ENCODE measurements at regions not wholly inside any gene's neighbourhood (a gene's known extent, or its start where the extent isn't known, plus 50 kb on each side); places are given as distances from the start of the nearest gene placed in this dataset.

- no peak overlapping the region for H3K4me3 ChIP-seq (ENCODE audit: low read depth, low read length)
Measured at GRCh38 chr3:82815417-82816058, 1054.1 kb upstream of the GBE1 start.

DNA sequence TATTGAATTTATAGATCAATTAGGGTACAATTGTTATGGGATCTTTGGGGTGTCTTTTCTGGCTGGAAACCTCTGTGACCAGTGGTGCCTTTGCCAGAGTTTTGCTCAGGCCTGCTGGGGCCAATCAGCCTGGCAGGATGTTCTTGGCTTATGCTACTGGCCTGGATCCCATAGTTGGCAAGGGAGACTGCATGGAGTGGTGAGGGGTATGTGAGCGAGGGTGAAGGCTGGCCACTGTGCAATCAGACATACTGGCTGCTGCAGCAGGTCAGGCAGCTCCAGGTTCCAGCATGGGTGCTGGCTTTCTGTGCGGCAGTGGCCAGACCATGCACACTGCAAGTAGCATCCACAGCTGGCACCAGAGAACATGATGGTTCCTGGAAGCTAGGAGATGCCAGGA lies 1053.2 kb upstream of the GBE1 start:
- TF ChIP-seq CTCF (IDR thresholded peaks at IDR 0.05; ENCODE audit: borderline replicate concordance, insufficient read depth, low read depth, low read length), result no peak
- H3K4me3 ChIP-seq (ENCODE audit: low read depth, low read length), result no peak overlapping the region

More at GRCh38 chr3:82815417-82816058, 1054.1 kb upstream of the GBE1 start:
- no peak for TF ChIP-seq CTCF (IDR thresholded peaks at IDR 0.05; ENCODE audit: borderline replicate concordance, insufficient read depth, low read depth, low read length)

GRCh38 chr3:82807781-82808180 lies 1046.3 kb upstream of the GBE1 start:
- no peak overlapping the region for H3K4me3 ChIP-seq (ENCODE audit: low read depth, low read length)
- no peak for TF ChIP-seq CTCF (IDR thresholded peaks at IDR 0.05; ENCODE audit: borderline replicate concordance, insufficient read depth, low read depth, low read length)

- TF ChIP-seq CTCF (IDR thresholded peaks at IDR 0.05; ENCODE audit: borderline replicate concordance, insufficient read depth, low read depth, low read length), result no peak
Measured at GRCh38 chr3:82802501-82802900, 1041.1 kb upstream of the GBE1 start.

GRCh38 chr3:82800248-82800647 lies 1038.8 kb upstream of the GBE1 start:
- no peak for TF ChIP-seq CTCF (IDR thresholded peaks at IDR 0.05; ENCODE audit: borderline replicate concordance, insufficient read depth, low read depth, low read length)
- no peak overlapping the region for H3K4me3 ChIP-seq (ENCODE audit: low read depth, low read length)

More at GRCh38 chr3:82802501-82802900, 1041.1 kb upstream of the GBE1 start:
- no peak overlapping the region for H3K4me3 ChIP-seq (ENCODE audit: low read depth, low read length)

- no peak overlapping the region for H3K4me3 ChIP-seq (ENCODE audit: low read depth, low read length)
- no peak for TF ChIP-seq CTCF (IDR thresholded peaks at IDR 0.05; ENCODE audit: borderline replicate concordance, insufficient read depth, low read depth, low read length)
Measured at GRCh38 chr3:82796765-82797164, 1035.3 kb upstream of the GBE1 start.

GRCh38 chr3:82791241-82791640 lies 1029.8 kb upstream of the GBE1 start:
- no peak for TF ChIP-seq CTCF (IDR thresholded peaks at IDR 0.05; ENCODE audit: borderline replicate concordance, insufficient read depth, low read depth, low read length)
- no peak overlapping the region for H3K4me3 ChIP-seq (ENCODE audit: low read depth, low read length)

Measured in GM12875 (cell line).